ENCODE measurements at regions not wholly inside any gene's neighbourhood (a gene's known extent, or its start where the extent isn't known, plus 50 kb on each side); places are given as distances from the start of the nearest gene placed in this dataset.

GRCh38 chr11:80065086-80065485, 624.3 kb upstream of the TENM4 start:
- no peak for DNase-seq (ENCODE audit: extremely low read depth in 1 of 2, low read depth in 1 of 2)

- no peak for DNase-seq (ENCODE audit: extremely low read depth in 1 of 2, low read depth in 1 of 2)
Measured at GRCh38 chr11:80061056-80061455, 620.2 kb upstream of the TENM4 start.

- DNase-seq (ENCODE audit: extremely low read depth in 1 of 2, low read depth in 1 of 2), result no peak
Measured at GRCh38 chr11:80054582-80055165, 613.8 kb upstream of the TENM4 start.

GRCh38 chr11:80048513-80048912, 607.7 kb upstream of the TENM4 start:
- DNase-seq (ENCODE audit: extremely low read depth in 1 of 2, low read depth in 1 of 2), result no peak

GRCh38 chr11:80041136-80042000, 600.5 kb upstream of the TENM4 start:
- DNase-seq (ENCODE audit: extremely low read depth in 1 of 2, low read depth in 1 of 2), result no peak

- no peak for DNase-seq (ENCODE audit: extremely low read depth in 1 of 2, low read depth in 1 of 2)
Measured at GRCh38 chr11:80034801-80035200, 594.0 kb upstream of the TENM4 start.

GRCh38 chr11:80031014-80031600, 590.3 kb upstream of the TENM4 start:
- no peak for DNase-seq (ENCODE audit: extremely low read depth in 1 of 2, low read depth in 1 of 2)

GRCh38 chr11:80028998-80029397, 588.2 kb upstream of the TENM4 start:
- DNase-seq (ENCODE audit: extremely low read depth in 1 of 2, low read depth in 1 of 2), result no peak

GRCh38 chr11:80024119-80024518, 583.3 kb upstream of the TENM4 start:
- DNase-seq (ENCODE audit: extremely low read depth in 1 of 2, low read depth in 1 of 2), result no peak

- no peak for DNase-seq (ENCODE audit: extremely low read depth in 1 of 2, low read depth in 1 of 2)
Measured at GRCh38 chr11:80023386-80023785, 582.6 kb upstream of the TENM4 start.

GRCh38 chr11:80010536-80010935, 569.7 kb upstream of the TENM4 start:
- no peak for DNase-seq (ENCODE audit: extremely low read depth in 1 of 2, low read depth in 1 of 2)

GRCh38 chr11:80009081-80009480, 568.3 kb upstream of the TENM4 start:
- DNase-seq (ENCODE audit: extremely low read depth in 1 of 2, low read depth in 1 of 2), result no peak

GRCh38 chr11:80007616-80008015, 566.8 kb upstream of the TENM4 start:
- DNase-seq (ENCODE audit: extremely low read depth in 1 of 2, low read depth in 1 of 2), result no peak

GRCh38 chr11:79990141-79990540, 549.3 kb upstream of the TENM4 start:
- no peak for DNase-seq (ENCODE audit: extremely low read depth in 1 of 2, low read depth in 1 of 2)

- DNase-seq (ENCODE audit: extremely low read depth in 1 of 2, low read depth in 1 of 2), result no peak
Measured at GRCh38 chr11:79982185-79982584, 541.4 kb upstream of the TENM4 start.

- DNase-seq (ENCODE audit: extremely low read depth in 1 of 2, low read depth in 1 of 2), result no peak
Measured at GRCh38 chr11:79980916-79981315, 540.1 kb upstream of the TENM4 start.

GRCh38 chr11:79973721-79974617, 533.1 kb upstream of the TENM4 start:
- DNase-seq (ENCODE audit: extremely low read depth in 1 of 2, low read depth in 1 of 2), result no peak

- no peak for DNase-seq (ENCODE audit: extremely low read depth in 1 of 2, low read depth in 1 of 2)
Measured at GRCh38 chr11:79971255-79971654, 530.4 kb upstream of the TENM4 start.

- DNase-seq (ENCODE audit: extremely low read depth in 1 of 2, low read depth in 1 of 2), result no peak
Measured at GRCh38 chr11:79966592-79966991, 525.8 kb upstream of the TENM4 start.

GRCh38 chr11:79963856-79964645, 523.2 kb upstream of the TENM4 start:
- DNase-seq (ENCODE audit: extremely low read depth in 1 of 2, low read depth in 1 of 2), result no peak

All from activated CD8-positive, alpha-beta memory T cell treated with anti-CD3 and anti-CD28 coated beads for 1 hour (primary cell).